HEK293 (cell line): ENCODE measurements at regions not wholly inside any gene's neighbourhood (a gene's known extent, or its start where the extent isn't known, plus 50 kb on each side); places are given as distances from the start of the nearest gene placed in this dataset.

Experiments
- ATF2 ChIP-seq: fragments of 450-650 bp; formaldehyde crosslinking; IDR thresholded peaks from 2 replicates; pipeline ENCODE4 v1.5.1; 2016; ENCODE audit warnings: missing biosample characterization, missing genetic modification characterization, low read depth
- INSM2 ChIP-seq: fragments of 450-650 bp; formaldehyde crosslinking; IDR thresholded peaks from 2 replicates; pipeline ENCODE4 v1.5.1; 2016; ENCODE audit warnings: missing biosample characterization, missing genetic modification characterization
- PRDM1 ChIP-seq: fragments of 450-650 bp; formaldehyde crosslinking; IDR thresholded peaks from 2 replicates; pipeline ENCODE4; 2016; ENCODE audit warnings: missing biosample characterization, missing genetic modification characterization
- SALL2 ChIP-seq: fragments of 450-650 bp; formaldehyde crosslinking; IDR thresholded peaks from 2 replicates; pipeline ENCODE4 v1.5.0; 2017; ENCODE audit warnings: missing biosample characterization, mild to moderate bottlenecking, missing genetic modification characterization, borderline replicate concordance
- SP7 ChIP-seq: fragments of 450-650 bp; formaldehyde crosslinking; IDR thresholded peaks from 2 replicates; pipeline ENCODE4 v1.5.1; 2016; ENCODE audit warnings: missing biosample characterization, missing genetic modification characterization
- TCF7L2 ChIP-seq: IDR thresholded peaks from 2 replicates; pipeline ENCODE4 v1.6.1; 2011; ENCODE audit warnings: low read depth, mild to moderate bottlenecking, inconsistent platforms, low read length, moderate library complexity, borderline replicate concordance
- YY1 ChIP-seq: fragments of 450-650 bp; formaldehyde crosslinking; IDR thresholded peaks from 2 replicates; pipeline ENCODE4 v1.5.1; 2018; ENCODE audit warnings: missing biosample characterization, missing genetic modification characterization
- ZBTB26 ChIP-seq: fragments of 450-650 bp; formaldehyde crosslinking; optimal IDR thresholded peaks from 2 replicates; pipeline ENCODE3; 2016; ENCODE audit warnings: missing biosample characterization, mild to moderate bottlenecking, missing genetic modification characterization
- ZBTB48 ChIP-seq: fragments of 450-650 bp; formaldehyde crosslinking; IDR thresholded peaks from 2 replicates; pipeline ENCODE4 v1.5.1; 2016; ENCODE audit warnings: missing biosample characterization, missing genetic modification characterization
- ZFP41 ChIP-seq: fragments of 450-650 bp; formaldehyde crosslinking; IDR thresholded peaks from 2 replicates; pipeline ENCODE4 v1.5.1; 2016; ENCODE audit warnings: missing biosample characterization, missing genetic modification characterization, borderline replicate concordance
- ZNF157 ChIP-seq: fragments of 450-650 bp; formaldehyde crosslinking; IDR thresholded peaks from 2 replicates; pipeline ENCODE4 v1.5.1; 2016; ENCODE audit warnings: missing biosample characterization, missing genetic modification characterization
- ZNF184 ChIP-seq: fragments of 450-650 bp; IDR thresholded peaks from 2 replicates; pipeline ENCODE4 v1.5.1; 2018; ENCODE audit warnings: missing biosample characterization, mild to moderate bottlenecking, missing genetic modification characterization
- ZNF202 ChIP-seq: fragments of 450-650 bp; formaldehyde crosslinking; IDR thresholded peaks from 2 replicates; pipeline ENCODE4 v1.5.1; 2016; ENCODE audit warnings: missing biosample characterization, missing genetic modification characterization, borderline replicate concordance
- ZNF274 ChIP-seq, 2 experiments: fragments of 200-500 bp in 1 of 2; fragments of 450-650 bp in 1 of 2; sonication (Bioruptor generic) in 1 of 2; formaldehyde crosslinking in 1 of 2; IDR thresholded peaks; 2 replicates each; pipeline versions ENCODE4 v1.5.1 to v1.6.1; 2014 to 2016; ENCODE audit warnings: borderline replicate concordance in 1 of 2, inconsistent platforms in 1 of 2, low read length in 1 of 2, missing biosample characterization in 1 of 2, missing genetic modification characterization in 1 of 2
- ZNF354C ChIP-seq: fragments of 450-650 bp; formaldehyde crosslinking; IDR thresholded peaks from 2 replicates; pipeline ENCODE4 v1.5.1; 2016; ENCODE audit warnings: missing biosample characterization, missing genetic modification characterization, low read depth, borderline replicate concordance
- ZNF518A ChIP-seq: fragments of 450-650 bp; formaldehyde crosslinking; conservative IDR thresholded peaks from 2 replicates; pipeline ENCODE4 v1.5.1; 2016; ENCODE audit warnings: low read depth, missing biosample characterization, missing genetic modification characterization
- ZNF530 ChIP-seq: fragments of 450-650 bp; formaldehyde crosslinking; IDR thresholded peaks from 2 replicates; pipeline ENCODE4 v1.5.1; 2016; ENCODE audit warnings: low read depth, missing biosample characterization, missing genetic modification characterization
- ZNF558 ChIP-seq: fragments of 450-650 bp; formaldehyde crosslinking; IDR thresholded peaks from 2 replicates; pipeline ENCODE4 v1.5.1; 2016; ENCODE audit warnings: missing biosample characterization, missing genetic modification characterization
- ZNF707 ChIP-seq: fragments of 450-650 bp; formaldehyde crosslinking; IDR thresholded peaks from 2 replicates; pipeline ENCODE4 v1.5.1; 2016; ENCODE audit warnings: missing biosample characterization, missing genetic modification characterization
- ZNF768 ChIP-seq: fragments of 450-650 bp; formaldehyde crosslinking; IDR thresholded peaks from 2 replicates; pipeline ENCODE4 v1.5.1; 2018; ENCODE audit warnings: missing biosample characterization, mild to moderate bottlenecking, missing genetic modification characterization
- TF ChIP-seq, protein P1 (sequence below): fragments of 450-650 bp; formaldehyde crosslinking; IDR thresholded peaks from 2 replicates; pipeline ENCODE4 v1.5.1; 2017; ENCODE audit warnings: missing biosample characterization, missing genetic modification characterization
- TF ChIP-seq, protein P2 (sequence below): fragments of 450-650 bp; formaldehyde crosslinking; IDR thresholded peaks from 2 replicates; pipeline ENCODE4 v1.5.1; 2017; ENCODE audit warnings: missing biosample characterization, mild to moderate bottlenecking, missing genetic modification characterization, moderate library complexity
- TF ChIP-seq, protein P3 (sequence below): fragments of 450-650 bp; formaldehyde crosslinking; IDR thresholded peaks from 2 replicates; pipeline ENCODE4 v1.5.1; 2016; ENCODE audit warnings: missing biosample characterization, missing genetic modification characterization
- TF ChIP-seq, protein P4 (sequence below): fragments of 450-650 bp; formaldehyde crosslinking; IDR thresholded peaks from 2 replicates; pipeline ENCODE4 v1.5.1; 2016; ENCODE audit warnings: missing biosample characterization, missing genetic modification characterization

- TF ChIP-seq TCF7L2 (peak; percentile 75; the same call in 1 of the 2 replicates), ATF2 (peak; percentile 45; the same call in 1 of the 2 replicates), ZNF530 (no peak), ZNF558 (no peak), ZNF707 (no peak), ZNF518A (tag by site-specific recombination) (0 out of 2 replicates have a peak, but pooled peaks have one; percentile 8), ZBTB48 (tag by site-specific recombination) (no peak), PRDM1 (tag by site-specific recombination) (no peak), INSM2 (tag by site-specific recombination) (no peak), SP7 (peak; percentile 67; the same call in 1 of the 2 replicates), ZNF202 (no peak), ZNF184 (tag by site-specific recombination) (no peak), ZNF157 (tag by site-specific recombination) (no peak), SALL2 (tag by site-specific recombination) (no peak), ZFP41 (tag by site-specific recombination) (no peak), ZNF768 (no peak), ZNF354C (tag by site-specific recombination) (no peak), ZBTB26 (no peak), ZNF274 (IDR thresholded peaks at IDR 0.05; ENCODE audit: low read length) (no peak), ZNF274 (tag by site-specific recombination; IDR thresholded peaks at IDR 0.05; ENCODE audit: borderline replicate concordance) (no peak), YY1 (tag by site-specific recombination) (no peak)
- TF ChIP-seq, protein P1, sequence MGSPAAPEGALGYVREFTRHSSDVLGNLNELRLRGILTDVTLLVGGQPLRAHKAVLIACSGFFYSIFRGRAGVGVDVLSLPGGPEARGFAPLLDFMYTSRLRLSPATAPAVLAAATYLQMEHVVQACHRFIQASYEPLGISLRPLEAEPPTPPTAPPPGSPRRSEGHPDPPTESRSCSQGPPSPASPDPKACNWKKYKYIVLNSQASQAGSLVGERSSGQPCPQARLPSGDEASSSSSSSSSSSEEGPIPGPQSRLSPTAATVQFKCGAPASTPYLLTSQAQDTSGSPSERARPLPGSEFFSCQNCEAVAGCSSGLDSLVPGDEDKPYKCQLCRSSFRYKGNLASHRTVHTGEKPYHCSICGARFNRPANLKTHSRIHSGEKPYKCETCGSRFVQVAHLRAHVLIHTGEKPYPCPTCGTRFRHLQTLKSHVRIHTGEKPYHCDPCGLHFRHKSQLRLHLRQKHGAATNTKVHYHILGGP (tag by site-specific recombination), result 0 out of 2 replicates have a peak, but pooled peaks have one; percentile 13
- TF ChIP-seq, protein P2, sequence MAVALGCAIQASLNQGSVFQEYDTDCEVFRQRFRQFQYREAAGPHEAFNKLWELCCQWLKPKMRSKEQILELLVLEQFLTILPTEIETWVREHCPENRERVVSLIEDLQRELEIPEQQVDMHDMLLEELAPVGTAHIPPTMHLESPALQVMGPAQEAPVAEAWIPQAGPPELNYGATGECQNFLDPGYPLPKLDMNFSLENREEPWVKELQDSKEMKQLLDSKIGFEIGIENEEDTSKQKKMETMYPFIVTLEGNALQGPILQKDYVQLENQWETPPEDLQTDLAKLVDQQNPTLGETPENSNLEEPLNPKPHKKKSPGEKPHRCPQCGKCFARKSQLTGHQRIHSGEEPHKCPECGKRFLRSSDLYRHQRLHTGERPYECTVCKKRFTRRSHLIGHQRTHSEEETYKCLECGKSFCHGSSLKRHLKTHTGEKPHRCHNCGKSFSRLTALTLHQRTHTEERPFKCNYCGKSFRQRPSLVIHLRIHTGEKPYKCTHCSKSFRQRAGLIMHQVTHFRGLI (tag by site-specific recombination), result 0 out of 2 replicates have a peak, but pooled peaks have one; percentile 25
- TF ChIP-seq, protein P3, sequence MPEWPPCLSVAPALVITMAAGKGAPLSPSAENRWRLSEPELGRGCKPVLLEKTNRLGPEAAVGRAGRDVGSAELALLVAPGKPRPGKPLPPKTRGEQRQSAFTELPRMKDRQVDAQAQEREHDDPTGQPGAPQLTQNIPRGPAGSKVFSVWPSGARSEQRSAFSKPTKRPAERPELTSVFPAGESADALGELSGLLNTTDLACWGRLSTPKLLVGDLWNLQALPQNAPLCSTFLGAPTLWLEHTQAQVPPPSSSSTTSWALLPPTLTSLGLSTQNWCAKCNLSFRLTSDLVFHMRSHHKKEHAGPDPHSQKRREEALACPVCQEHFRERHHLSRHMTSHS (tag by site-specific recombination), result 0 out of 2 replicates have a peak, but pooled peaks have one; percentile 33
- TF ChIP-seq, protein P4, sequence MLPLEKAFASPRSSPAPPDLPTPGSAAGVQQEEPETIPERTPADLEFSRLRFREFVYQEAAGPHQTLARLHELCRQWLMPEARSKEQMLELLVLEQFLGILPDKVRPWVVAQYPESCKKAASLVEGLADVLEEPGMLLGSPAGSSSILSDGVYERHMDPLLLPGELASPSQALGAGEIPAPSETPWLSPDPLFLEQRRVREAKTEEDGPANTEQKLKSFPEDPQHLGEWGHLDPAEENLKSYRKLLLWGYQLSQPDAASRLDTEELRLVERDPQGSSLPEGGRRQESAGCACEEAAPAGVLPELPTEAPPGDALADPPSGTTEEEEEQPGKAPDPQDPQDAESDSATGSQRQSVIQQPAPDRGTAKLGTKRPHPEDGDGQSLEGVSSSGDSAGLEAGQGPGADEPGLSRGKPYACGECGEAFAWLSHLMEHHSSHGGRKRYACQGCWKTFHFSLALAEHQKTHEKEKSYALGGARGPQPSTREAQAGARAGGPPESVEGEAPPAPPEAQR (tag by site-specific recombination), result no peak
These were observed 267.9 kb upstream of the SEMA6A start (continued) for GRCh38 chr5:116842514-116842961.
